Stimulated activated CD4-positive, alpha-beta T cell treated with anti-CD3 and anti-CD28 coated beads, TNF-alpha, amount 100 ng/mL, for 24 hours (primary cell): ENCODE measurements at regions not wholly inside any gene's neighbourhood (a gene's known extent, or its start where the extent isn't known, plus 50 kb on each side); places are given as distances from the start of the nearest gene placed in this dataset.
A peak's percentile ranks its signal among the peaks of the same experiment; 100 is the strongest.
"Not testable (repeated sequence)": the region's sequence is repeated elsewhere in the genome, so short reads cannot be mapped to it uniquely, and the experiment has no call there.

Source experiments
- DNase-seq, 3 experiments: peaks; one replicate each; pipeline ENCODE4 v3.0.0-alpha.2; 2020; ENCODE audit warnings: low read depth in 3 of 3

GRCh38 chr4:82247629-82248028 is 126.2 kb downstream of the HNRNPD start:
- DNase-seq: no peak

- DNase-seq: no peak
These were observed 126.6 kb downstream of the HNRNPD start for GRCh38 chr4:82247171-82247570.

GRCh38 chr4:82241534-82241933 is 132.3 kb downstream of the HNRNPD start:
- no peak for DNase-seq

GRCh38 chr4:82240410-82240809 is 133.4 kb downstream of the HNRNPD start:
- no peak for DNase-seq

- not testable (repeated sequence) for DNase-seq
These were observed 136.6 kb downstream of the HNRNPD start for GRCh38 chr4:82237142-82237541.

GRCh38 chr4:82235346-82235745 is 138.4 kb downstream of the HNRNPD start:
- DNase-seq: no peak

GRCh38 chr4:82232891-82233290 is 140.9 kb downstream of the HNRNPD start:
- DNase-seq: no peak

- DNase-seq: no peak
These were observed 142.0 kb downstream of the HNRNPD start for GRCh38 chr4:82231806-82232205.

GRCh38 chr4:82230306-82230705 is 143.5 kb downstream of the HNRNPD start:
- no peak for DNase-seq

GRCh38 chr4:82225030-82225429 is 148.8 kb downstream of the HNRNPD start:
- no peak for DNase-seq

GRCh38 chr4:82223715-82224114 is 150.1 kb downstream of the HNRNPD start:
- DNase-seq: no peak

GRCh38 chr4:82219346-82219745 is 154.4 kb downstream of the HNRNPD start:
- no peak for DNase-seq

GRCh38 chr4:82217986-82218715 is 155.6 kb downstream of the HNRNPD start:
- DNase-seq: no peak

- DNase-seq: no peak
These were observed 157.6 kb downstream of the HNRNPD start for GRCh38 chr4:82216219-82216618.

GRCh38 chr4:82215800-82216199 is 158.0 kb downstream of the HNRNPD start:
- DNase-seq: no peak

- DNase-seq: no peak
These were observed 158.8 kb downstream of the HNRNPD start for GRCh38 chr4:82215039-82215438.

- no peak for DNase-seq
These were observed 160.0 kb downstream of the HNRNPD start for GRCh38 chr4:82213485-82214417.

- DNase-seq: peak in 2 of 3 experiments; percentile 21 to 31
These were observed 171.8 kb downstream of the HNRNPD start for GRCh38 chr4:82201805-82202641.

- DNase-seq: no peak
These were observed 172.5 kb downstream of the HNRNPD start for GRCh38 chr4:82201303-82201702.

GRCh38 chr4:82200046-82200445 is 173.7 kb downstream of the HNRNPD start:
- no peak for DNase-seq

- DNase-seq: no peak
These were observed 179.5 kb downstream of the HNRNPD start for GRCh38 chr4:82194329-82194728.
